H9 (cell line): ENCODE measurements at regions not wholly inside any gene's neighbourhood (a gene's known extent, or its start where the extent isn't known, plus 50 kb on each side); places are given as distances from the start of the nearest gene placed in this dataset.

Experiments
- DNase-seq: peaks from one replicate; pipeline ENCODE4 v3.0.0-alpha.2; 2017
- H2AFZ ChIP-seq: one replicate; pipeline ENCODE4 v1.6.1; 2013; ENCODE audit warnings: mild to moderate bottlenecking, low read length, control low read depth, moderate library complexity
- H2AK5ac ChIP-seq: 2 replicates; pipeline ENCODE4 v1.6.1; 2013; ENCODE audit warnings: low read length, control low read depth, mixed read lengths; ENCODE audit not compliant: insufficient read length
- H2BK120ac ChIP-seq: one replicate; pipeline ENCODE4 v1.6.1; 2013; ENCODE audit warnings: low read depth, mild to moderate bottlenecking, low read length, control low read depth, inconsistent platforms; ENCODE audit not compliant: poor library complexity, severe bottlenecking
- H2BK12ac ChIP-seq: 2 replicates; pipeline ENCODE4 v1.6.1; 2013; ENCODE audit warnings: low read length, control low read depth, mixed read lengths, low read depth; ENCODE audit not compliant: insufficient read length
- H2BK15ac ChIP-seq: 2 replicates; pipeline ENCODE4 v1.6.1; 2013; ENCODE audit warnings: low read depth, low read length, control low read depth
- H2BK20ac ChIP-seq: one replicate; pipeline ENCODE4 v1.6.1; 2013; ENCODE audit warnings: low read depth, mild to moderate bottlenecking, low read length, control low read depth, inconsistent platforms; ENCODE audit not compliant: poor library complexity, severe bottlenecking
- H2BK5ac ChIP-seq: 2 replicates; pipeline ENCODE4 v1.6.1; 2013; ENCODE audit warnings: low read length, control low read depth, mixed read lengths; ENCODE audit not compliant: insufficient read length
- H3K14ac ChIP-seq: 2 replicates; pipeline ENCODE4 v1.6.1; 2013; ENCODE audit warnings: low read length, control low read depth; ENCODE audit not compliant: insufficient read depth
- H3K18ac ChIP-seq: 2 replicates; pipeline ENCODE4 v1.6.1; 2013; ENCODE audit warnings: low read depth, mild to moderate bottlenecking, mixed read lengths, low read length, control low read depth; ENCODE audit not compliant: insufficient read length
- H3K23ac ChIP-seq: 2 replicates; pipeline ENCODE4 v1.6.1; 2013; ENCODE audit warnings: low read length, control low read depth, mixed read lengths, low read depth; ENCODE audit not compliant: insufficient read length
- H3K23me2 ChIP-seq: 2 replicates; pipeline ENCODE4 v1.6.1; 2013; ENCODE audit warnings: low read depth, mild to moderate bottlenecking, mixed read lengths, low read length, control low read depth; ENCODE audit not compliant: insufficient read length, poor library complexity, severe bottlenecking
- H3K27ac ChIP-seq: 2 replicates; pipeline ENCODE4 v1.5.1; 2013; ENCODE audit warnings: low read length, control low read depth, mixed read lengths, low read depth; ENCODE audit not compliant: insufficient read length
- H3K27me3 ChIP-seq: 2 replicates; pipeline ENCODE4 v1.6.1; 2013; ENCODE audit warnings: low read length, control low read depth, inconsistent platforms; ENCODE audit not compliant: insufficient read depth
- H3K4ac ChIP-seq: 2 replicates; pipeline ENCODE4 v1.6.1; 2013; ENCODE audit warnings: low read depth, mild to moderate bottlenecking, control low read depth, inconsistent platforms, low read length, moderate library complexity
- H3K4me1 ChIP-seq: 2 replicates; pipeline ENCODE4 v1.6.1; 2013; ENCODE audit warnings: low read length, control low read depth, inconsistent platforms; ENCODE audit not compliant: insufficient read depth
- H3K4me2 ChIP-seq: 2 replicates; pipeline ENCODE4 v1.6.1; 2013; ENCODE audit warnings: low read length, control low read depth, mixed read lengths; ENCODE audit not compliant: insufficient read length, insufficient read depth
- H3K56ac ChIP-seq: 2 replicates; pipeline ENCODE4 v1.6.1; 2013; ENCODE audit warnings: low read depth, mild to moderate bottlenecking, mixed read lengths, low read length, control low read depth; ENCODE audit not compliant: insufficient read length
- H3K79me1 ChIP-seq: 2 replicates; pipeline ENCODE4 v1.6.1; 2013; ENCODE audit warnings: low read depth, mild to moderate bottlenecking, moderate library complexity, low read length, control low read depth, inconsistent platforms; ENCODE audit not compliant: insufficient read depth, poor library complexity, severe bottlenecking
- H3K79me2 ChIP-seq: 2 replicates; pipeline ENCODE4 v1.6.1; 2013; ENCODE audit warnings: low read length, control low read depth, inconsistent platforms; ENCODE audit not compliant: insufficient read depth
- H3K9ac ChIP-seq: 2 replicates; pipeline ENCODE4 v1.6.1; 2013; ENCODE audit warnings: low read length, control low read depth, mixed read lengths; ENCODE audit not compliant: insufficient read length; ENCODE audit errors: extremely low read depth
- H3K9me3 ChIP-seq: one replicate; pipeline ENCODE4 v1.6.1; 2013; ENCODE audit warnings: low read depth, low read length, inconsistent platforms; ENCODE audit not compliant: control insufficient read depth
- H3T11ph ChIP-seq: one replicate; pipeline ENCODE4 v1.6.1; 2013; ENCODE audit warnings: mild to moderate bottlenecking, low read length, control low read depth, inconsistent platforms
- H4K20me1 ChIP-seq: one replicate; pipeline ENCODE4 v1.6.1; 2013; ENCODE audit not compliant: control insufficient read depth, insufficient read length, insufficient read depth
- H4K5ac ChIP-seq: 2 replicates; pipeline ENCODE4 v1.6.1; 2013; ENCODE audit warnings: low read depth, mild to moderate bottlenecking, mixed read lengths, low read length, control low read depth; ENCODE audit not compliant: insufficient read length
- H4K8ac ChIP-seq: replicated peaks from 2 replicates; pipeline ENCODE4 v1.6.1; 2013; ENCODE audit warnings: low read length, control low read depth, mixed read lengths, low read depth; ENCODE audit not compliant: insufficient read length
- H4K91ac ChIP-seq: 2 replicates; pipeline ENCODE4 v1.6.1; 2013; ENCODE audit warnings: low read depth, mild to moderate bottlenecking, moderate library complexity, mixed read lengths, low read length, control low read depth; ENCODE audit not compliant: insufficient read length
- H3K27ac Mint-ChIP-seq, 3 experiments: 2 replicates in 2 of 3; 3 replicates in 1 of 3; pipeline ENCODE4 v1.8.0; 2020 to 2021; ENCODE audit warnings: mixed read lengths in 3 of 3, mild to moderate bottlenecking in 1 of 3, moderate library complexity in 1 of 3
- H3K27me3 Mint-ChIP-seq: 2 replicates; pipeline ENCODE4 v1.8.0; 2021; ENCODE audit warnings: low read depth, mild to moderate bottlenecking, moderate library complexity, mixed read lengths
- H3K36me3 Mint-ChIP-seq, 3 experiments: 2 replicates in 2 of 3; 3 replicates in 1 of 3; pipeline ENCODE4 v1.8.0; 2020 to 2021; ENCODE audit warnings: low read depth in 3 of 3, mixed read lengths in 3 of 3; ENCODE audit not compliant: insufficient read depth in 1 of 3
- H3K4me1 Mint-ChIP-seq, 2 experiments: 2 replicates each; pipeline ENCODE4 v1.8.0; 2020; ENCODE audit warnings: mixed read lengths in 2 of 2
- H3K4me3 Mint-ChIP-seq, 2 experiments: 2 replicates in 1 of 2; 3 replicates in 1 of 2; pipeline ENCODE4 v1.8.0; 2020 to 2021; ENCODE audit warnings: mild to moderate bottlenecking in 2 of 2, mixed read lengths in 2 of 2, moderate library complexity in 1 of 2
- H3K9me3 Mint-ChIP-seq, 2 experiments: 2 replicates in 1 of 2; 3 replicates in 1 of 2; pipeline ENCODE4 v1.8.0; 2020; ENCODE audit warnings: mild to moderate bottlenecking in 2 of 2, mixed read lengths in 2 of 2, moderate library complexity in 1 of 2
- CTCF ChIP-seq: fragments of 200-600 bp; sonication (generic); conservative IDR thresholded peaks from 3 replicates; pipeline ENCODE4 v1.8.0; 2021; ENCODE audit warnings: antibody characterized with exemption, mild to moderate bottlenecking
- WGBS: extraction: QIAGEN DNeasy Blood & Tissue Kit; methylation state at CpG from one replicate; pipeline ENCODE4 v1.1.7; 2013; ENCODE audit warnings: missing lambda C conversion rate, low lambda C conversion rate, mixed read lengths; ENCODE audit not compliant: insufficient read length; ENCODE audit errors: extremely low coverage; 5-methylcytosine and 5-hydroxymethylcytosine counted together

- H3K27ac Mint-ChIP-seq = no peak overlapping the region
- Histone ChIP-seq H2BK120ac (no peak overlapping the region), H2BK15ac (no peak overlapping the region), H4K5ac (no peak overlapping the region), H2BK12ac (no peak overlapping the region), H3K79me2 (no peaks in the 10 kb centered on the region), H3K4ac (no peak overlapping the region), H3K4me1 (no peaks in the 10 kb centered on the region), H3K9me3 (no peaks in the 10 kb centered on the region), H3K23ac (no peak overlapping the region), H2BK20ac (no peak overlapping the region), H2AK5ac (no peak overlapping the region), H3T11ph (no peak overlapping the region), H3K56ac (no peak overlapping the region), H3K27me3 (no peaks in the 10 kb centered on the region), H2BK5ac (no peak overlapping the region), H3K23me2 (no peaks in the 10 kb centered on the region), H4K8ac (no peak overlapping the region), H3K27ac (no peak overlapping the region), H3K79me1 (no peaks in the 10 kb centered on the region), H4K91ac (no peak overlapping the region), H4K20me1 (no peaks in the 10 kb centered on the region), H2AFZ (no peak overlapping the region), H3K9ac (no peak overlapping the region), H3K4me2 (no peak overlapping the region), H3K18ac (no peak overlapping the region), H3K14ac (no peak overlapping the region)
- WGBS = no CpG with 5 or more reads among the region's 6 CpGs
- peaks cover 7% of the 10 kb centered on the region for H3K27me3 Mint-ChIP-seq
- H3K4me3 Mint-ChIP-seq = no peak overlapping the region
- no peaks in the 10 kb centered on the region for H3K9me3 Mint-ChIP-seq
- no peaks in the 10 kb centered on the region; a peak in 1 of 7 replicates for H3K36me3 Mint-ChIP-seq
- no peak for DNase-seq
- no peaks in the 10 kb centered on the region for H3K4me1 Mint-ChIP-seq
- TF ChIP-seq CTCF = no peak
Measured at GRCh38 chr2:12033494-12033893, 287.1 kb downstream of the LPIN1 start.
